ENCODE measurements at regions not wholly inside any gene's neighbourhood (a gene's known extent, or its start where the extent isn't known, plus 50 kb on each side); places are given as distances from the start of the nearest gene placed in this dataset.
"Not testable (repeated sequence)": the region's sequence is repeated elsewhere in the genome, so short reads cannot be mapped to it uniquely, and the experiment has no call there.

DNA sequence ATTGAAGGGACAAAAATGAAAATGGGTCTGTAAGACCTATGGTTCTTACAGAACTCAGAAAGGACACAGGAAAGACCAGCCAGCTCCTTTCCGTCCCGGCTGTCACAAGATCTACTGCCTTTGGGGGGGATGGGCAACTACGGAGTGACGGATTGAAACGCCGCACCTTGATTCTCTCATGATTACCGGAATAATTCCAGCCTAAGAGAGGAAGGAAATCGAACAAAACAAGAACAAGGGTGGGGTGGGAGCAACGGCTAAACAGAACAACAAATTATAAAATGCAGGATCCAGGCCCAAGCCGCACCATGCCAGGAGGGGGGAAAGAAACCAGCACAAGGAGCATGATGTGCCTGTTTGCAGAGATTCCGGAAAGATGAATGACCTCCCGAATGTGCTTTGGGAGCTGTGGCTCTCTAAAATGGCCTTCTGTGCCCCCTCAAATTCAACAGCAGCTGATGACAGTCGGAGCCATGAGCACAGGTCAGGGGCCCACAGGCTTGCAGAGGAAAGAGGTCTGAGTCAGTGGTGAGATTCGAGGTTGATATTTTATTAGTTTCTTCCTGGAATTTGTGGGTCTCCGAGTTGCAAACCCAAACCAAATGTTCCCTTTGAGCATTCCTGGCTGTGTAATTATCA is 72.1 kb downstream of the SPRING1 start:
- H3K9me3 ChIP-seq (ENCODE audit: control insufficient read depth, low read length): no peaks in the 10 kb centered on the region
- H3K9ac ChIP-seq (ENCODE audit: low read length): no peak overlapping the region
- H3K27me3 ChIP-seq (ENCODE audit: control insufficient read depth, insufficient read depth, low read length): peaks cover 6% of the 10 kb centered on the region
- no peaks in the 10 kb centered on the region for H3K36me3 ChIP-seq (ENCODE audit: control insufficient read depth, insufficient read depth, low read length)
- H3K4me3 ChIP-seq (ENCODE audit: low read length): no peak overlapping the region
- peaks cover 9% of the 10 kb centered on the region for H3K4me1 ChIP-seq (ENCODE audit: control insufficient read depth, insufficient read depth, low read length)

DNA sequence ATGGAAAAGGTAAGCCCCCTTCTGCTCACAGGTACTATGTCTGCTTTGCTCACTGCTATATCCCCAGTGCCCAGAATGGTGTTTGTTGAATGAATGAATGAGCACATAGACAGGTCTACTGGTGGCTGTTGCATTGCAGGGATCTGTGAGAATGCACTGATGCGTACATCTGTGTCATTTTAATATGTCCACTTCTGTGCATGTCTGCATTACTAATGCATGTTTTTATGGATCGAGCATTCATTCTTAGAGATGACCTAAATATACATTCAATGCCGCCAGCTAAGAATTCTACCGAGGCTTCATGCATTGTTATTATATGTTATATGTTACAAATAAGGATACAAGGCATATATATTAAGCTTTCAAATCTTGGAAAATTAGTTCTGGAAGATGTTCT is 73.8 kb downstream of the SPRING1 start:
- Histone ChIP-seq H3K4me3 (ENCODE audit: low read length) (no peak overlapping the region), H3K36me3 (ENCODE audit: control insufficient read depth, insufficient read depth, low read length) (no peaks in the 10 kb centered on the region), H3K9ac (ENCODE audit: low read length) (no peak overlapping the region), H3K9me3 (ENCODE audit: control insufficient read depth, low read length) (no peaks in the 10 kb centered on the region), H3K27me3 (ENCODE audit: control insufficient read depth, insufficient read depth, low read length) (peaks cover 6% of the 10 kb centered on the region), H3K4me1 (ENCODE audit: control insufficient read depth, insufficient read depth, low read length) (peaks cover 9% of the 10 kb centered on the region)

- Histone ChIP-seq H3K36me3 (ENCODE audit: control insufficient read depth, insufficient read depth, low read length) (no peaks in the 10 kb centered on the region), H3K9ac (ENCODE audit: low read length) (no peak overlapping the region), H3K4me1 (ENCODE audit: control insufficient read depth, insufficient read depth, low read length) (peaks cover 21% of the 10 kb centered on the region), H3K27me3 (ENCODE audit: control insufficient read depth, insufficient read depth, low read length) (peaks cover 6% of the 10 kb centered on the region), H3K9me3 (ENCODE audit: control insufficient read depth, low read length) (no peaks in the 10 kb centered on the region), H3K4me3 (ENCODE audit: low read length) (no peak overlapping the region)
These were observed 75.2 kb downstream of the SPRING1 start for GRCh38 chr12:116662612-116663144.

DNA sequence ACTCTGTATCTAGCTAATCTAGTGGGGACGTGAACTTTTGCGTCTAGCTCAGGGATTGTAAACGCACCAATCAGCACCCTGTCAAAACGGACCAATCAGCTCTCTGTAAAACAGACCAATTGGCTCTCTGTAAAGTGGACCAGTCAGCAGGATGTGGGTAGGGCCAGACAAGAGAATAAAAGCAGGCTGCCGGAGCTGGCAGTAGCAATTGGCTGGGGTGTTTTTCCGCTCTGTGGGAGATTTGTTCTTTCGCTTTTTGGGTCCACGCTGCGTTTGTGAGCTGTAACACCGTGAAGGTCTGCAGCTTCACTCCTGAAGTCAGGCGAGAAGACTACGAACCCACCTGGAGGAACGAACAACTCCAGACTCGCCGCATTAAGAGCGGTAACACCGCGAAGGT is 76.5 kb downstream of the SPRING1 start:
- Histone ChIP-seq H3K36me3 (ENCODE audit: control insufficient read depth, insufficient read depth, low read length) (no peaks in the 10 kb centered on the region), H3K27me3 (ENCODE audit: control insufficient read depth, insufficient read depth, low read length) (peaks cover 6% of the 10 kb centered on the region), H3K9me3 (ENCODE audit: control insufficient read depth, low read length) (no peaks in the 10 kb centered on the region), H3K9ac (ENCODE audit: low read length) (no peak overlapping the region), H3K4me1 (ENCODE audit: control insufficient read depth, insufficient read depth, low read length) (peaks cover 21% of the 10 kb centered on the region), H3K4me3 (ENCODE audit: low read length) (no peak overlapping the region)

- not testable (repeated sequence) for H3K9me3 ChIP-seq (ENCODE audit: control insufficient read depth, low read length); H3K4me3 ChIP-seq (ENCODE audit: low read length); H3K9ac ChIP-seq (ENCODE audit: low read length); H3K27me3 ChIP-seq (ENCODE audit: control insufficient read depth, insufficient read depth, low read length); H3K36me3 ChIP-seq (ENCODE audit: control insufficient read depth, insufficient read depth, low read length)
- H3K4me1 ChIP-seq (ENCODE audit: control insufficient read depth, insufficient read depth, low read length): peaks cover 21% of the 10 kb centered on the region
These were observed 77.1 kb downstream of the SPRING1 start for GRCh38 chr12:116660740-116661139.

GRCh38 chr12:116659771-116660481 is 77.9 kb downstream of the SPRING1 start:
- peaks cover 6% of the 10 kb centered on the region for H3K27me3 ChIP-seq (ENCODE audit: control insufficient read depth, insufficient read depth, low read length)
- no peak overlapping the region for H3K4me3 ChIP-seq (ENCODE audit: low read length)
- no peaks in the 10 kb centered on the region for H3K9me3 ChIP-seq (ENCODE audit: control insufficient read depth, low read length)
- H3K4me1 ChIP-seq (ENCODE audit: control insufficient read depth, insufficient read depth, low read length): peaks cover 21% of the 10 kb centered on the region
- no peak overlapping the region for H3K9ac ChIP-seq (ENCODE audit: low read length)
- no peaks in the 10 kb centered on the region for H3K36me3 ChIP-seq (ENCODE audit: control insufficient read depth, insufficient read depth, low read length)

DNA sequence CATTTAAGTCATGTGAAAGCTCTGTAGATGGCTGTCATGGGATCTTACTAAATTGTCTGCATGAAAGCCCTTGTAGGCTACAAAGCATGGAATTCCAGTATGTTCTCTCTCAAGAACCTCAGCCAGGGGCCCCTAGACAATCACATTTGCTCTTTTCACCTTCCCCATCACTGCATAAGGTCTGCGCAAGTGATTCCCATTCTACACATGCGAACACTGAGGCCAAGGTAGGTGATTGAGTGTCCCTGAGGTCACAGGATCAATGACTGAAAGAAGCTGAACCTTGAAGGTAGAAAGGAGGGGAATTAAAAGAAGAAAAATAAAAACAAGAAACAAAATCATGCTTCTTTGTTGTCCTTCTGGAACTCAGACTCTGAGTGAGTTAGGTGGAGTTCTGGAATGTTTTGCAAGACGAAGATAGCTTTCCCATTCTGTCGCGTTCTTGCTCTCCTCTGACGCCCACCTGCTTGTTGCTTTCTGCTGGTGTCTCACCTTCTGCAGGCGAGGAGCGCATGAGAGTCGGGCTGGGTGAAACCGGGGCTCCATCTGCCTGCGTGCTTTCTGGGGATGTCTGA is 79.9 kb downstream of the SPRING1 start:
- no peaks in the 10 kb centered on the region for H3K9me3 ChIP-seq (ENCODE audit: control insufficient read depth, low read length)
- H3K9ac ChIP-seq (ENCODE audit: low read length): no peak overlapping the region
- peak overlapping the region; percentile 42 for H3K4me3 ChIP-seq (ENCODE audit: low read length)
- H3K36me3 ChIP-seq (ENCODE audit: control insufficient read depth, insufficient read depth, low read length): no peaks in the 10 kb centered on the region
- H3K4me1 ChIP-seq (ENCODE audit: control insufficient read depth, insufficient read depth, low read length): peaks cover 21% of the 10 kb centered on the region
- peaks cover 6% of the 10 kb centered on the region for H3K27me3 ChIP-seq (ENCODE audit: control insufficient read depth, insufficient read depth, low read length)

- H3K9me3 ChIP-seq (ENCODE audit: control insufficient read depth, low read length): no peaks in the 10 kb centered on the region
- H3K27me3 ChIP-seq (ENCODE audit: control insufficient read depth, insufficient read depth, low read length): no peaks in the 10 kb centered on the region
- H3K9ac ChIP-seq (ENCODE audit: low read length): no peak overlapping the region
- no peak overlapping the region for H3K4me3 ChIP-seq (ENCODE audit: low read length)
- H3K4me1 ChIP-seq (ENCODE audit: control insufficient read depth, insufficient read depth, low read length): peaks cover 12% of the 10 kb centered on the region
- no peaks in the 10 kb centered on the region for H3K36me3 ChIP-seq (ENCODE audit: control insufficient read depth, insufficient read depth, low read length)
These were observed 81.6 kb downstream of the SPRING1 start for GRCh38 chr12:116656306-116656705.

DNA sequence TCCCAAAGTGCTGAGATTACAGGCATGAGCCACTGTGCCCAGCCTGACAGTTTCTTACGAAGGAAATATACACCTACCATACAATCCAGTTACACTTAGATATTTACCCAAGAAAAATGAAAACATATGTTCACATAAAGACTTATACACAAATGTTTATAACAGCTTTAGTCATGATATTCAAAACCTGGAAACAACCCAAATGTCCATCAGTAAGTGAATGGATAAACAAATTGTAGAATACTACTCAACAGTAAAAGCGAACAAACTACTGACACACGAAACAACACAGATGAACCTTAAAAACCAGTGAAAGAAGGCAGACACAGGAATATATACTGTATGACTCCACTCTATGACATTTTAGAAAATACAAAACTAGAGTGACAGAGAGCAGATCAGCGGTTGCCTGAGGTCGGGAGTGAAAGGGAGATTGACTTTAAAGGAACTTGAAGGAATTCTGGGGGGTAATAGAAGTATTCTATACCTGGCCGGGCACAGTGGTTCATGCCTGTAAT is 83.6 kb downstream of the SPRING1 start:
- Histone ChIP-seq H3K36me3 (ENCODE audit: control insufficient read depth, insufficient read depth, low read length) (no peaks in the 10 kb centered on the region), H3K9ac (ENCODE audit: low read length) (no peak overlapping the region), H3K9me3 (ENCODE audit: control insufficient read depth, low read length) (no peaks in the 10 kb centered on the region)

GRCh38 chr12:116651089-116651488 is 86.8 kb downstream of the SPRING1 start:
- H3K36me3 ChIP-seq (ENCODE audit: control insufficient read depth, insufficient read depth, low read length): no peaks in the 10 kb centered on the region
- no peaks in the 10 kb centered on the region for H3K27me3 ChIP-seq (ENCODE audit: control insufficient read depth, insufficient read depth, low read length)
- H3K9ac ChIP-seq (ENCODE audit: low read length): no peak overlapping the region
- no peak overlapping the region for H3K4me3 ChIP-seq (ENCODE audit: low read length)
- H3K9me3 ChIP-seq (ENCODE audit: control insufficient read depth, low read length): no peaks in the 10 kb centered on the region
- no peaks in the 10 kb centered on the region for H3K4me1 ChIP-seq (ENCODE audit: control insufficient read depth, insufficient read depth, low read length)

More for the DNA sequence above, 83.6 kb downstream of the SPRING1 start:
- Histone ChIP-seq H3K4me1 (ENCODE audit: control insufficient read depth, insufficient read depth, low read length) (peaks cover 12% of the 10 kb centered on the region), H3K27me3 (ENCODE audit: control insufficient read depth, insufficient read depth, low read length) (no peaks in the 10 kb centered on the region), H3K4me3 (ENCODE audit: low read length) (no peak overlapping the region)

- Histone ChIP-seq H3K27me3 (ENCODE audit: control insufficient read depth, insufficient read depth, low read length) (no peaks in the 10 kb centered on the region), H3K9ac (ENCODE audit: low read length) (no peak overlapping the region), H3K36me3 (ENCODE audit: control insufficient read depth, insufficient read depth, low read length) (no peaks in the 10 kb centered on the region), H3K4me1 (ENCODE audit: control insufficient read depth, insufficient read depth, low read length) (no peaks in the 10 kb centered on the region), H3K4me3 (ENCODE audit: low read length) (no peak overlapping the region), H3K9me3 (ENCODE audit: control insufficient read depth, low read length) (no peaks in the 10 kb centered on the region)
These were observed 87.2 kb downstream of the SPRING1 start for GRCh38 chr12:116650585-116651087.

DNA sequence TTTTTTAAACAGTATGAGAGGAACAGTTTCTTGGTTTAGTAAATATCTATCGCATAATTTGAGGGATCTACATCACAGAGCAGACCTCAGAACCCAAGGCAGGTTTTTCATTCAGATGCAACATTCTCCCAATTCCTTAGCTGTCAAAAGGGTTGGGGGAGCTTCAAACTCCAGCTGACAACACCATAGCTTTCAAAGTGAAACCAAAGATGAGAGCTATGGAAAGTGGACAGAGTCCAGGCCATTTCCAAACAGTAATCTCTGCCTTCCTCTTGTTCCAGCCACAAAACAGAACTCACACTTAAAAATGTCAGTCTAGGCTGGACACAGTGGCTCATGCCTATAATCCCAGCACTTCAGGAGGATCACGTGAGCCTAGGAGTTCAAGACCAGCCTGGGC is 87.8 kb downstream of the SPRING1 start:
- Histone ChIP-seq H3K9me3 (ENCODE audit: control insufficient read depth, low read length) (no peaks in the 10 kb centered on the region), H3K27me3 (ENCODE audit: control insufficient read depth, insufficient read depth, low read length) (no peaks in the 10 kb centered on the region), H3K4me3 (ENCODE audit: low read length) (no peak overlapping the region), H3K4me1 (ENCODE audit: control insufficient read depth, insufficient read depth, low read length) (no peaks in the 10 kb centered on the region), H3K9ac (ENCODE audit: low read length) (no peak overlapping the region), H3K36me3 (ENCODE audit: control insufficient read depth, insufficient read depth, low read length) (no peaks in the 10 kb centered on the region)
